Hematopoietic multipotent progenitor cell treated with erythropoietin and hydrocortisone succinate and interleukin-3 and kit ligand, for 6 days (in vitro differentiated cells): ENCODE measurements at regions not wholly inside any gene's neighbourhood (a gene's known extent, or its start where the extent isn't known, plus 50 kb on each side); places are given as distances from the start of the nearest gene placed in this dataset.
"Not testable (repeated sequence)": the region's sequence is repeated elsewhere in the genome, so short reads cannot be mapped to it uniquely, and the experiment has no call there.

Experiments
- DNase-seq: peaks from one replicate; pipeline ENCODE4 v3.0.0-alpha.2; 2015

DNA sequence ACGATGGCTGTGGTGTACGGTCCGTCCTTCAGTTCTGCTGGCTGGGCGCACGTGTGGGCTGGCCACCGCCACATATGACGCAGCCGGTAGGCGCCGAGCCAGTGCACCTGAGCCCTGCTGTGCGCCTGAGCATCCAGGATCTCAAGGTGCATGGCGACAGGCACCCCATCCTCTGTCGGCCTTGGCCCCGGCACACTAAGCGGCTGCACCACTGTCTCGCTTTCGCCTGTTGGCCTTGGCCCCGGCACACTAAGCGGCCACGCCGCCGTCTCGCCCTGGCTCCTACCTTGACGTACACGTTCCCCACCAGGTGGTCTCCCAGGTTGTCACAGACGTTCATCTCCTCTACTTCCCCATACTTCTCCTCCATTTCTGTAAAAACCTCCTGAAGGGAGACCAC, 4034.6 kb upstream of the TPTE start:
- not testable (repeated sequence) for DNase-seq

GRCh38 chr21:6492691-6493090, 4028.7 kb upstream of the TPTE start:
- not testable (repeated sequence) for DNase-seq

DNA sequence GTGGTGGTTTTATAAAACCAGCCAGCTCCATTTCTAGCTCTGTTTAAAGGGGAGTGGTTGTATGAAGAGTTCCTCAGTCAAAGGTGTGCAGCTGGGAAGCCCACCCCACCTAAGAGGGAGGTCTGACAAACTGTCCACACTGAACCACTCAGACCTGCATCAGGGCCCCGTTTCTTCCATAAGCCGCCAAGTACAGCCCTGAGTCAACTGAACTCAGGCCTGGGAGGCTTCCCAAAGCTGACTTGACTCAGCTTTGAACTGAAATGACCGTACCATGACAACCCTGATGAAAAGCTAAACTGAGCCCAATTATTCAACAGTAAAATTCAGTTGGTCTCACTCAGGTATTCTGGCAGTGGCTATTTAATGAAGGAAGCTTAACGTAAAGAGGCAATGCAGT, 4027.4 kb upstream of the TPTE start:
- DNase-seq, result not testable (repeated sequence)

DNA sequence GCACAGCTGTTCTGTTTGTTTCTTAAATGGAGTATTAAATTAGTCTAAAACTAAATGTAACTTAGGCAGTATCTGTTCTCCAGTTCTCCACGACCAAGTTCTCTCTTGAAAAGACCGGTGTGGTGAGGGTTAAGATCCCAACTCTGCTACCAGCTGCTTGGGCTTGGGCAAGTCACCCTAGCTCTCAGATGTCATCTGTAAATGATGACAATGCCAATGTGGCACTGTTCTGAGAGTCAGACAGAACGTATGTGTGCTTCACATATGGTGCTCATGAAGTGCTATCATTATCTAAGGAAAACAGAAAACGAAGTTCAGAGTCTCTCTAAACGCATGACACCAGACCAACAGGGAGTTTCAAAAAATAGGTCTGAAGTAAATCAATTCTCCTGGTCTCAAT, 4025.0 kb upstream of the TPTE start:
- DNase-seq, result not testable (repeated sequence)

DNA sequence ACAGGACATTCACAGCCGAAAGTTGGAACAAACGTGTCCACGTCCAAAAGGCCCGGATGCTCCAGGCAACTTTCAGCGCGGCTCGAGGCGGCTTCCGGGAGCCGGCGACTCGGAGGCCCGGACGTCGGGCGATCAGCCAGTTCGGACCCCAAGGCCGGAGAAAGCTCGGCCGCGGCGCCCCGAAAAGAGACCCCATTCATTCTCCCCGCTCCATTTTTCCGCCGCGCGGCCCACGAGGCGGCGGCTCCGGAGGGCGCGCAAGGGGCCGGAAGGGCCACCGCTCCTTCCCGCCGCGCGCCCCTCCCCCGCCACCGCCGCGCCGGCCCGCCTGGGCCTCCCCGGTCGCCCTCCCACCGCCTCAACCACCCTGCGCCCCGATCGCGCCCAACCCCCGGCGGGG, 4022.7 kb upstream of the TPTE start:
- peak; percentile 1 for DNase-seq

DNA sequence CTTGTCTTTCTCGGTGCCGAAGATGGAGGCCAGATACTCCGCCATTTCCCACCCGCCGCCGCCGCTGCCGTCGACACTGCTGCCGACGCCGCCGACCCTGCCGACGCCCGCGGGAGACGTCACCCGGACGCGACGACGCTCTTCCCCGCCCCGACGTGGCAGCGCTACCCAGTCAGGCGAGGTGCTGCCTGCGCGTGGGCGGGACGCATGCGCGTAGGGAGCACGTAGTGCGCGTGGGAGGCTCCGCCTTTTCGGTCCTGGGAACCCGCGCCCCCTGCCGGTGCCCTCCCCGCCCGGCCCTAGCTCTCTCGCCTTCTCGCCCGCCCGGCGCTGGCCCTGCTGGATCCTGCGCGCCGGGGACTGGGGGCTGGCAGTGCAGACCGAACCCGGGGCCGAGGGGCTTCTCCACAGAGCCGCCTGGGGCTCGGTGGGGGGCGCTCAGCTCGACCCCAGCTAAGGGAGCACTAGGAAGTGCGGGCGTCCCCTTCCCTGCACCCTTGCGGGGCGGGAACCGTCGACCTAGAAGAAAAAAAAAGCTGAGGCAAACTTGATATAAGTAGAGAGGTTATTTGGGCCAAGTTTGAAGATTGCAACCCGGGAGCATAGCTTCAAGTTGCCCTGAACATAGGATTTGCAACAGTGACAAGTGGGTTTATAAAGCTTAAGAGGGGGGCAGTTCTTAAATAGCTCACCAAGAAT, 4022.1 kb upstream of the TPTE start:
- DNase-seq, result not testable (repeated sequence)

GRCh38 chr21:6499866-6500265, 4021.5 kb upstream of the TPTE start:
- not testable (repeated sequence) for DNase-seq

DNA sequence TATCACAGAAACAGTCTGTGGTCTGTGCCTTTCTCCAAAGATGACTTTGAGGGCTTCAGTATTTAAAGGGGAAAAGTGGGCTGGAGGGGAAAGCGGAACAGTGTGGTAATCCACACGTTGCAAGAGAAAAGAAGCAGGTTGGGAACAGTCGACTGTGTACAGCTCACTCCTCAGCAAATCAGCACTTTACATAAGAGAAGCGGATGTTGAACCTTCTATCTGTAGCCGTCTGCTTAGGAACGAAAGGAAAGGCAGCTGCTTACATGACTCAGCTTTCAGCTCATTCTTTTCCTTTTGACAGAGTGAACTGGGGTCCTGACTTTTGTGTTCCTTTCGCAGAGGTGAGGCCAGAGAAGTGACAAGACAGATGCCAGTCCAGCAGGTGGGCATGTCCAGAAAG, 4020.7 kb upstream of the TPTE start:
- not testable (repeated sequence) for DNase-seq

DNA sequence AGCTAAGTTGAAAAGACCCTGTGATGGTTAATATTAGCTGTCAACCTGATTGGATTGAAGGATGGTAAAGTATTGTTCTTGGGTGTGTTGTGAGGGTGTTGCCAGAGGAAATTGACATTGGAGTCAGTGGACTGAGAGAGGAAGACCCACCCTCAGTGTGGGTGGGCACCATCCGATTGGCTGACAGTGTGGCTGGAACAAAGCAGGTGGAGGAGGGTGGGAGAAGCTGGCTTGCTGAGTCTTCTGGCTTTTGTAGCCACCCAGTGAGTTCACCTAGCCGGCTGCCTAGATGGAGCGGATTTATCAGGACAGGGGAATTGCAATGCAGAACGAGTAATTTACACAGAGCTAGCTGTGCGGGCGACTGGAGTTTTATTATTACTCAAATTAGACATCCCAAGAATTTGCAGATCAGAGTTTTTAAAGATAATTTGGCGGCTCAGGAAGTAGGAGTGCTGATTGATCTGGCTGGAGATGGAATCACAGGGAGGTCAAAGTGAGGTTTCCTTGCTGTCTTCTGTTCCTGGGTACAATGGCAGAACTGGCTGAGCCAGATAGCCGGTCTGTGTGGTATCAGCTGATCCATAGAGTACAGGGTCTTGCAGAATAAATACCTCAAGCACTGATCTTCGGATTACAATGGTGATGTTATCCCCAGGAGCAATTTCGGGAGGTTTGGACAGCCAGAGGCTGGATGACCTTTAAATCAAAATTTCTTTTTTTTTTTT, 4015.1 kb upstream of the TPTE start:
- not testable (repeated sequence) for DNase-seq

DNA sequence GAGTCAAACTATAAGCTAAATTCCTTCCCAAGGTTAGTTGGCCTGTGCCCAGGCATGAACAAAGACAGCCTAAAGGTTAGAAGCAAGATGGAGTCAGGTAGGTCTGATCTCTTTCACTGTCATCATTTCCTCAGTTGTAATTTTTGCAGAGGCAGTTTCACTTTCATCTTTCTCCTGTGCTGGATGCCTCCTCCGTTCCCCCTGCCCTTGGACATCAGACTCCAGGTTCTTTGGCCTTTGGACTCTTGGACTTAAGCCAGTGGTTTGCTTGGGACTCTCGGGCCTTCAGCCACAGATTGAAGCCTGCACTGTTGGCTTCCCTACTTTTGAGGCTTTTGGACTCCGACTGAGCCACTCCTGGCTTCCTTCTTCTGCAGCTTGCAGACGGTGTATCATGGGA, 4013.8 kb upstream of the TPTE start:
- DNase-seq, result not testable (repeated sequence)

DNA sequence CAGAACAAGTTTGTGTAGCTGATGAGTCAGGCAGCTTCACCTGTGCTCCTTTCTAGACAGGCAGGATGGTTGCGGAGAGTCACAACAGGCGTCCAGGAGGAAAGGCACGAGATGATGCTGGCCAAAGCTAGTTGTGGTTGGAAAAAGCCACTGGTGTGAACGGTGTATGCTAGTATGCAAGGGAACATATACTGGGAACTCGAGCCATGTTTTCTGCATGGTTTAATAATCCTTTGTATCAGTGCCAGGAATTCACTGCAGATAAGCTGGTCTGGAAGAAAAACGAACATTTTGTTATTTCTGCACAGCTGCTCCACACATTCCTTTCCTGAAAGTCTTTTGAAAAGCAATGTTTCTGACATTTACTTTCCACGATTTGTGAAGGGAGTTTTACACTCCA, 3999.6 kb upstream of the TPTE start:
- DNase-seq, result not testable (repeated sequence)

GRCh38 chr21:6526213-6526612, 3995.2 kb upstream of the TPTE start:
- DNase-seq, result not testable (repeated sequence)

DNA sequence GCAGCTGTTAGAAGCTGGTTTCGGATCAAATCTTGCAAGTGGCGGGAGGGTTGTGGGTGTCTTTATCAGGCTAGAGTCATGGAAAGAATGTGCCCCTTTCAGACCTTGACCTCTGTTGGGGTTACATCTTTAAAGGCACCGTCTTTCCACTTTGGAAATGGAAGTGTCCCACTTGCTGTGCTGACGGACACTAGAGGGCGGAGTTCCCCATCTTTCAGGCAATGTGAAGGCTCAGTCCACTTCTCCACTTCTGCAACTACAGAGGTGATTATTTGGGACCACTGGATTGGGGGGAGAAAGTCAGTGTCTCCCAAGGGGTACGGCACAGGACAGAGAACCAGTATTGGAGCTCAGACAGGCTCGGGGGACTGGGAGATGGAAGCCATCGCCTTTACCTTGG, 3990.7 kb upstream of the TPTE start:
- not testable (repeated sequence) for DNase-seq

DNA sequence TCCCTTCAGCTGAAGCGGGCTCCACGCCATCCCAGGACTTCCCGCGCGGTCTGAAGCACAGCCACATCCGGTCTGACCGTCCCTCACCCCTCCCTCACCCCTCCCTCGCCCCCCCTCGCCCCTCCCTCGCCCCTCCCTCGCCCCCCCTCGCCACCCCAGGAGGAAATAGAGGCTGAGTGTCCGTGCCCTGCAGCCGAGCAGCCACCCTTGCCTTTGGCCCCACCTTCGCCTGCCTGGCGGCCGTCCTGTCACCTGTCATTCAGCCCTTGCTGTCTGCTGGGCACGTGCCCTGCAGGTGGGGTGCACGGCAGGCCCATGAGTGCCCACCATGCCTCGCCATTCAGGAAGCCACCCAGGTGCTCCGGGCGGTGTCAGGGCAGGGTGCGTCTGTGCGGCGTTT, 3988.1 kb upstream of the TPTE start:
- DNase-seq, result not testable (repeated sequence)

DNA sequence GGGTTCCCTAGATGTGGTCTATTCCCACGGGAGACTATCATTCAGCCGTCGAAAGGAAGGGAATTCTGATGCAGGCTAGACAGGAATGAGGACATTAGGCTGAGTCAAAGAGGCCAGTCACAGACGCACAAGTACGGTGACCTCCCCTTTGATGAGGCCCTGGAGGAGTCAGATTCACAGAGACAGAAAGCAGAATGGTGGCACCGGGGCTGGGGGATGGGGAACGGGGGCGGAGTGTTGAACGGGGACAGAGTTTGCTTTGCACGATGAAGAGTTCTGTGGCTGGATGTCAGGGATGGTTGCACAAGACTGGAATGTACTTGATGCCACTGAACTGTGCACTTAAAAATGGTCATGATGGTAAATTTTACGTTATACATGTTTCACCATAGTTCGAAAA, 3983.1 kb upstream of the TPTE start:
- not testable (repeated sequence) for DNase-seq

DNA sequence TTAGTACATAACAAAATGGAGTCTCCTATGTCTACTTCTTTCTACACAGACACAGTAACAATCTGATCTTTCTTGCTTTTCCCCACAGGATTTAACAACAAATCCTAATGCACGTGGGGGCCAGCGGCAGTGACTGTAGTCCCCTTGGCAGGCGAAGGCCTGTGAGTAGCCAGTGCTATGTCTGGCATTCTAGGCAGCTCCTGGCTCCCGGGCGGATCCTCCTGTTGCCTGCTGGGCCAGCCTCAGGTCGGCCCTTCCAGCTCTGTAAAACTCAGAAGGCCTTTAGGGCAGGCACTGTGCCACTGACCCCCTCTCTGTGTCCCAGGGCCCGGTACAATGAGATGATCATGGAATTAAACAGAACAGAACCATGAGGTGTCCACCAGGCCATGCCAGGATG, 3981.7 kb upstream of the TPTE start:
- DNase-seq, result not testable (repeated sequence)

- not testable (repeated sequence) for DNase-seq
Observed at GRCh38 chr21:6541036-6541435, 3980.3 kb upstream of the TPTE start.

- DNase-seq, result not testable (repeated sequence)
Observed at GRCh38 chr21:6545288-6545687, 3976.1 kb upstream of the TPTE start.

DNA sequence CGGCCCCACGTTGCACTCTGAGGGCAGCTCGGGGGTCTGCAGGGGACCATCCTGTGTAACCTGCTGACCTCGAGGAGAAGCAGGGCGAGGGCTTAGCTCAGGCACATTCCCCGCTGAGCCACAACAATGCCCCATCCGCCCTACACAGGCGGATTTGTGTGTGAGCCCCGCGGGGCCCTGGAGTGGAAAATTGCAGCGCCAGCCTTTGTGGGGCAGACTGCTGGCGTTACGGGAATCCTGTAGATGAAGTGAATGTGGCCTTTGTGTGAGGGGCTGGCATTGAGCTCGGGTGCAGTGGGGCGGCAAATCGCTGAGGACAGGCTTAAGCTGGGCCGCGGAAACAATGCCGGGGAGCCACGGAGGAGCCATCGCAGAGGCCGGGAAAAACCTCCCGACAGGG, 3970.3 kb upstream of the TPTE start:
- not testable (repeated sequence) for DNase-seq

DNA sequence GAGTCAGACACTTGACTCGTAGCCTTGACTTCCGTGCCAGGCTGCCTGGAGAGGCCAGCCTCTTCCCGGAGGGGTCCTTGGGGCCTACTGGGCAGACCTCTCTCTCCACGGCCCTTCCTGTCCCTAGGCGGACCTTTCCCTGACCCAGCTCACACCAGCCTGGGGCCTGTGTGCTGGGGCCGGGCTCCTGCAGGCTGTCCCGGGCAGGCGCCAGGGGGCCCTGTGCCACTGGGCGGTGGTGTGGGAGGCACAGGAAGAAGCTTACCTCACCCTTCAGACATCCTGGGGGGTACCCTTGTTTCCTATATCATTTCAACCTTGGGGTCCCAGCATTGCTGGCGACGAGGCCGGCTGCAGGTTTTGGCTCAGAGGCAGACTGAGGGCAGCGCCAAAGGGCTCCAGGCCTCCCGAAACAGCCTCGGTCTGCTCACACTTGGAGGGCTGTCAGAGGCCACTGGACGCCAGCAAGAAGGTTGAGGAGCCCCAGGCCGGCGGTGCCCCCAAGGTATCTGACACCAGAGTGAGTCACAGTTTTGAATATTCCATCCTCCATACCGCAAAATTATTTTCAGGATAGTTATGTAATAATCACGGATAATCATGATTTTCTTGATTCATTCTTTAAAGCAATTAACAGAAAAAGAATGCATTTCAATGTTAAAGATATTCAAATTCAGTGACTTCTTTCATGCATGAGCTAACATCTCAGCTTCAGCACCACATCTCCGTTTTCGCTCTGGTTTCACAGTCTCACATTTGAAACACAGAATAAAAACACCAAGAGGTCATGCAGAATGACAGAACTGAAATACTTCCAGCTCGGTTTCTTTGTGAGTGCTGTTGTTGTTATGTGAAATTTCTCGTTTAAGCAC, 3967.6 kb upstream of the TPTE start:
- DNase-seq, result not testable (repeated sequence)

DNA sequence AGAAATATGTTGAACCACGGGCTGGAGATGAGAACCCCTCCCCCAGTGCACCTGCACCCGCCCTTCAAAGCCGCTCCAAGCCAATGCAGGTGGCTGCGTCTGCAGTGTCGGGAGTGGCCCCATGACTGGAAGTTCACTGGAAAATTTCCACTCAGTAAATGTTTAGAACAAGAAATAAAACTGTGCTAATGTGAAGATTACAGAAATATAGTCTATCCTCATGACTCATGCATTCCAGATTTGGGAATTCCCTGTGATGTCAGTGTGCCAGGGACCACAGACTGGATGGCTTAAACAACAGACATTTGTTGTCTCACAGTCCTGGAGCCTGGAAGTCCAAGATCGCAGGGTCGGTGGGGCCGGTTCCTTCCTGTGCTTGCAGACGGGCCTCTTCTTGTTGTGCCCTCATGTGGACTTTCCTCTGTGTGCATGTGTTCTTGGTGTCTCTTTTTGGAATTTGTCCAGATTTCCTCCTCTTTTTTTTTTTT, 3967.0 kb upstream of the TPTE start:
- DNase-seq, result not testable (repeated sequence)

DNA sequence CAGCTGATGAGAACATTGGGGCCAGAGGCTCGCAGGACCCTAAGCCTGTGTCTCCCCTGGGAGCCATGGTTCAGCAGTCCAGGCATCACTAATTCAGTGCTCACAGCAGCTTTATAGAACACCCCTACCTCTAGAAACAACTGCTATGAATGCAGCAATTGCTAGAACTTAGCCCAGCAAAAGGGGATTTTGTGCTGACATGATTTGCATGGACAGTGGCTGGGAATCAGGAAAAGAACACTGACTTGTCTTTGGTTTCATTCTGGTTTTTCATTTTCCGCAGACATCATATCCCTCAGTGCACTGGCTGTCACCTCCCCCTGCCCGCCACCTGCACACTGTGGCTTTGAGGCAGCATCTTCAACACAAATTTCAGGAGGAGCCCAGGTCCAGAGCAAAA, 3964.9 kb upstream of the TPTE start:
- not testable (repeated sequence) for DNase-seq

DNA sequence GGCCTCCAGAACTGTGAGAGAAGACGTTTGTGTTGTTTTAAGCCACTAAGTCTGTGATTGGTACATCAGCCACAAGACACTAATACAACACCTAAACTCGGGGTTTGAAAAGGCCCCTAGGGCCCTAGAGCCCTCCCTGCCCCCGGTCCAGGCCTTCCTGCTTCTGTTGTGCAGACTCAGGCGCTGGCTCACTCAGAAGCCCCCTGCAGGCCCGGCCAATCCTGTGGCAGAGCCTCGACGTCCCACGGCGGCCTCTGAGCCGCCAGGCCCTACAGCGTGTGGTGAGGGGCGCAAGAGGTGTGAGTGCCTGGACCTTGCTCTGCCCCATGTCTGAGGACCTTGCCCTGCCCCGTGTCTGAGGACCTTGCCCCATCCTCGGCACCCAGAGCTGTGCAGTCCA, 3964.0 kb upstream of the TPTE start:
- not testable (repeated sequence) for DNase-seq
